ENCODE measurements at regions not wholly inside any gene's neighbourhood (a gene's known extent, or its start where the extent isn't known, plus 50 kb on each side); places are given as distances from the start of the nearest gene placed in this dataset.
A peak's percentile ranks its signal among the peaks of the same experiment; 100 is the strongest.
"Not testable (repeated sequence)": the region's sequence is repeated elsewhere in the genome, so short reads cannot be mapped to it uniquely, and the experiment has no call there.

GRCh38 chr7:25047571-25048443 lies 67.8 kb upstream of the OSBPL3 start:
- H3K4me3 Mint-ChIP-seq; DNase-seq; H3K9me3 Mint-ChIP-seq; H3K36me3 Mint-ChIP-seq (ENCODE audit: low read depth); intact Hi-C loops (cut with micrococcal nuclease); H3K4me1 Mint-ChIP-seq; H3K27ac Mint-ChIP-seq; H3K27me3 Mint-ChIP-seq: not testable (repeated sequence)

GRCh38 chr7:25037325-25037724 lies 57.3 kb upstream of the OSBPL3 start:
- H3K27me3 Mint-ChIP-seq: peaks cover 12% of the 10 kb centered on the region
- intact Hi-C loops (cut with micrococcal nuclease): no loop called here
- peaks cover 17% of the 10 kb centered on the region for H3K9me3 Mint-ChIP-seq
- no peak overlapping the region for H3K4me3 Mint-ChIP-seq
- H3K27ac Mint-ChIP-seq: no peak overlapping the region
- H3K36me3 Mint-ChIP-seq (ENCODE audit: low read depth): no peaks in the 10 kb centered on the region
- DNase-seq: no peak
- H3K4me1 Mint-ChIP-seq: no peaks in the 10 kb centered on the region

DNA sequence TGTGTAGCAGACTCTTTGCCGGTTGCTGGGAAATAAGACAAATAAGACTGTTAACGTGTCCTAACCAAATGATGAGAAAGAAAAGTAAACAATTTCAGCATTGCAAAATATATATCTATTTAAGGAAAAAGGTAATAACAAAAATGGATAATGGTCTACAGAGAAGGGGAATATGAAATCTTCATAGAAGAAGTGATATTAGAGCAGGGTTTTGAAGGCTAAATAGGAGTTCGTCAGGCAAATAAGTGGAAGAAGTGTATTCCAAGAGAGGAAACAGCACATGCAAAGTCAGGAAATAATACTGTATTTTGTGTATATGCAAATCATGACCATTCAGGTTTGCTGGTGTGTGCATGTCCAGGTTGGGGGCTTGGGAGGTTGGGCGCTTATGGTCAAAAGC lies 55.3 kb upstream of the OSBPL3 start:
- H3K27me3 Mint-ChIP-seq: peaks cover 10% of the 10 kb centered on the region
- no peak overlapping the region for H3K27ac Mint-ChIP-seq
- H3K4me3 Mint-ChIP-seq: no peak overlapping the region
- H3K36me3 Mint-ChIP-seq (ENCODE audit: low read depth): no peaks in the 10 kb centered on the region
- H3K9me3 Mint-ChIP-seq: peaks cover 18% of the 10 kb centered on the region
- DNase-seq: no peak
- intact Hi-C loops (cut with micrococcal nuclease): no loop called here
- peaks cover 17% of the 10 kb centered on the region for H3K4me1 Mint-ChIP-seq

- H3K27ac Mint-ChIP-seq: no peak overlapping the region
- peaks cover 5% of the 10 kb centered on the region for H3K27me3 Mint-ChIP-seq
- H3K9me3 Mint-ChIP-seq: peaks cover 26% of the 10 kb centered on the region
- peak; percentile 13 for DNase-seq
- peaks cover 26% of the 10 kb centered on the region for H3K4me1 Mint-ChIP-seq
- intact Hi-C loops (cut with micrococcal nuclease): no loop called here
- H3K4me3 Mint-ChIP-seq: no peak overlapping the region
- no peaks in the 10 kb centered on the region for H3K36me3 Mint-ChIP-seq (ENCODE audit: low read depth)
Measured at GRCh38 chr7:25034136-25034535, 54.2 kb upstream of the OSBPL3 start.

DNA sequence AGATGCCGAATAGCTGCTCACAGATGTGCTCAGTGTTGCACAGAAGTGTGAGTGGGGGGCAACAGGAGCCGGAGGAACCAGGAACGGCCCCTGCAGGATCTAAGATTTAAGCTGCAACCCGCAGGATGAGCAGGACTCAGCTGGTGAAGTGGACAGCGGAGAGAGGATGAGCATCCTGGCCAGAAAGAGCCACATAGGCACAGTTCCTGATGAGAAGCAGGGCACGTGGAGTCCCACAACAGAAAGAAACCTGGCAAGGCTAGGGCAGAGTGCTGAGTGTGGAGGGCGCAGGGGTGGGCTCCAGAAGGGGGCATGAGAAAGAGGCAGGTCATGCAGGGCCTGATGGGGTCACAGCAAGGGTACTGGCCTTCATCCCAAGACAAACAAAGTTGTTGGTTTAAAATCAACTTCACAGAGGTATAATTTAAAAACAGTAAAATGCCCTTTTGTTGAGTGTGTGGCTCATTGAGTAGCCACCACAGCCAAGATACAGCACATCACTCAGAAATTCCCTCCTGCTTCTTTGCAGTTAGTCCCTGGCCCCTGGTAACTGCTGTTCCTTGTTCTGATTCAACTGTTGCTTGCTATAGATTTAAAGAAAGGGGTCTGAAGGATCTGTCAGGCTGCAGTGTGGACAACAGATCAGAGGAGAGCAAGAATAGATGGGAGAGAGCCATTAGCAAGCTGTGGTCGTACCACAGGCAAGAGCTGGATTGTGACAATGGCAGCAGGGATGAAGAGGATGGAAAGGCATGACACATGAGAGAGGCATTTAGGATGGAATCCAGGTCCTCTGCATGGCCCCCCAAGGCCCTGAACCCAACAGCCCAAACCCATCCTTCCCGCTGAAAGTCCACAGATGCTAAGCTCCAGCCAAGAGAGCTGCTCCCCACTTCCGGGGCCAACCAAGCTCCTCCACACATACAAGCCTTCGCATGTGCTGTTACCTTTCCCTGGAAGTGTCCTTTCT lies 53.1 kb upstream of the OSBPL3 start:
- Mint-ChIP-seq H3K4me3 (no peak overlapping the region), H3K36me3 (ENCODE audit: low read depth) (no peaks in the 10 kb centered on the region), H3K4me1 (peaks cover 37% of the 10 kb centered on the region), H3K27me3 (peaks cover 5% of the 10 kb centered on the region), H3K27ac (no peak overlapping the region), H3K9me3 (peaks cover 26% of the 10 kb centered on the region)
- peak; percentile 52 for DNase-seq
- intact Hi-C loops (cut with micrococcal nuclease): no loop called here

DNA sequence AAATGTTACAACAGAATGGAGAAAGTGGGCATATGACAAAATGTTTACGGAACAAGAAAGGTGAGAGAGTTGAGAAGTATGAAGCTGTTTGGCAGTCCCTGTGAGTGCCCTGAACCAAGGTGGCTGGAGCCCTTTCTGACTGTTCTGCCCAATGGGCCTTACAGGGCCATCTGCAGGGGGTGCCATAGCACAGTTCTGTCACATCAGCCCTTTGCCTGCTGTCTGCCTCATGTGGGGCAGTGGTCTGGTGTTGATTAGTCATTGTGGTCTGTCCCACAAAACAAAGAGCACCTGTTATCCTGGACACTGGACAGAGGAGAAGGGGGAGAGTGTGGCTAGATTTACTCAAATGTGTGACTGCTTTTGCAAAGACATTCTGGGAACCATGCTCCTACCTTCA lies 51.5 kb upstream of the OSBPL3 start:
- H3K9me3 Mint-ChIP-seq: peaks cover 22% of the 10 kb centered on the region
- H3K4me1 Mint-ChIP-seq: peaks cover 45% of the 10 kb centered on the region
- H3K36me3 Mint-ChIP-seq (ENCODE audit: low read depth): no peaks in the 10 kb centered on the region
- no peak overlapping the region for H3K27ac Mint-ChIP-seq
- DNase-seq: peak; percentile 56
- H3K27me3 Mint-ChIP-seq: peaks cover 2% of the 10 kb centered on the region
- no peak overlapping the region for H3K4me3 Mint-ChIP-seq
- intact Hi-C loops (cut with micrococcal nuclease): no loop called here

DNA sequence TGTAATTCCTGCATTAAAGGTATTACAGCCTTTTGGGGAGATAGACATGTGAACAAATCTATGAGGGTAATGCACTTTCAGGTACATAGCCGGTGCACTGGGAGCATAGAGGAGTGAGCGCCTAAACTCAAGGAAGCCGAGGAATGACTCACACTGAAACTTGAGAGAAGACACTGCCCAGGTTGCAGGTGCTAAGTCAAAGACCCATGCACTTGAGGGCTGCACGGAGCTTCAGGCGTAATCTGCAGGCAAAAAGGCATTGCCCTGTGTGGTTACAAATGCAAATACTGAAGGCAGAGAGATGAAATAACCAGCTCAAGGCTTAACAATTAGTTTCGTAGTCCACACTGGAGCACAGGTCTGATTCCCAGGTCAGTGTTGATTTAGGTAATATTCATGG lies 51.0 kb upstream of the OSBPL3 start:
- Mint-ChIP-seq H3K36me3 (ENCODE audit: low read depth) (no peaks in the 10 kb centered on the region), H3K4me1 (peaks cover 45% of the 10 kb centered on the region), H3K27ac (peak overlapping the region; percentile 22), H3K27me3 (no peaks in the 10 kb centered on the region), H3K4me3 (no peak overlapping the region), H3K9me3 (peaks cover 18% of the 10 kb centered on the region)
- intact Hi-C loops (cut with micrococcal nuclease): no loop called here
- DNase-seq: no peak
